HUES6 (cell line): ENCODE measurements at regions not wholly inside any gene's neighbourhood (a gene's known extent, or its start where the extent isn't known, plus 50 kb on each side); places are given as distances from the start of the nearest gene placed in this dataset.

Source experiments
- H3K27ac ChIP-seq: 2 replicates; pipeline ENCODE4 v1.7.0; 2013; ENCODE audit warnings: low read depth, mild to moderate bottlenecking, low read length, inconsistent platforms
- H3K27me3 ChIP-seq: 2 replicates; pipeline ENCODE4 v1.6.1; 2013; ENCODE audit warnings: low read length; ENCODE audit not compliant: control insufficient read depth, insufficient read depth
- H3K36me3 ChIP-seq: 2 replicates; pipeline ENCODE4 v1.6.1; 2013; ENCODE audit warnings: low read length; ENCODE audit not compliant: control insufficient read depth, insufficient read depth
- H3K4me1 ChIP-seq: 2 replicates; pipeline ENCODE4 v1.6.1; 2013; ENCODE audit warnings: low read length; ENCODE audit not compliant: control insufficient read depth, insufficient read depth
- H3K4me3 ChIP-seq: 2 replicates; pipeline ENCODE4 v1.5.1; 2013; ENCODE audit warnings: low read depth, low read length
- H3K9ac ChIP-seq: one replicate; pipeline ENCODE4 v1.6.1; 2013; ENCODE audit warnings: mild to moderate bottlenecking, low read length
- H3K9me3 ChIP-seq: 2 replicates; pipeline ENCODE4 v1.6.1; 2013; ENCODE audit warnings: low read depth, low read length; ENCODE audit not compliant: control insufficient read depth, insufficient read depth

DNA sequence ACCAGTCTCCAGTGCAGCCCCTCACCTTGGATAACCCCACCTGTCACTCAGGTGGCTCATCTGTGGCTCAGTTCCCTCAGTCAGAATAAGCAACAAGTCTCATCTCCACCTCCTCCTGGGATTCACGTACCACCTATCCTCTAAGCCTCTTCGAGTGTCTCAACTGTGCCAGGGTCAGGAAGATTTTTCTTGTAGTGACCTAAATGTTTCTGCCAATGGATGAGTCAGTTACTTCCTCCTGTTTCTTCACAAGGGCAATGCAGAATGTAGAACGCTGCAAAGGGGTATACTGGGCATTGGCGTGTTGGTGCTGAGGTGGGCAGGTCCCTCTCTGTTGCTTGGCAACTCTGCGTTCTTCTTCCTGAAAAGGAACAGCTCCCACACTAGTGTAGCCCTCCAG is 213.3 kb upstream of the CXCR4 start:
- Histone ChIP-seq H3K4me3 (no peak overlapping the region), H3K36me3 (no peaks in the 10 kb centered on the region), H3K4me1 (peaks cover 22% of the 10 kb centered on the region), H3K9ac (no peak overlapping the region), H3K9me3 (no peaks in the 10 kb centered on the region), H3K27ac (no peak overlapping the region), H3K27me3 (no peaks in the 10 kb centered on the region)

DNA sequence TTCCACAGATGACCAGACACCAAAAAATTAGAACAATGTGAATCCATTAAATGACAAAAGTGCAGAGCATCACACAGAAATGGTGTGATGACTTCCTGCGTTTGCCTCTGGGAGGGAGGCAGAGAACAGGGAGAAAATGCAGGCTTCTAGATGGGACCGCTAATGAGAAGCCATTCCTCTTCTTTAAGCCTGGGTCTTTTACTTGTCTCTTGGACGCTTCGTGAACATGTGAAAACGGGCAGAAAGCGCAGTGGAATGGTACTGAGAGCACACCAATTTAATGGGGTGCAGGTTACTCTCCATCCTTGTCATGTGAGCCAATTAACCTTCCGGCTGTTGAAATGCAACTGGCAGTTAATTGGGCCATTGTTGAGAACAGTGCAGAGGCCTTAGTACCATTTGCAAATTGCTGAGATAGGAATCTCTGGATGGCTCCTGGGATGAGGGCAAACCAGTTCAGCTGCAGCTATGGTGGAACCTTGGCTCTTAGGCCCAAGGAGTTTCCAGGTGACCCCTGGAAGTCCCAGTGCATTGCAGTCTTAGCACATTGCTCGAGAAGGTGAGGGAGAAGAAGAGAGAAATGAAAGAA is 210.4 kb upstream of the CXCR4 start:
- no peaks in the 10 kb centered on the region for H3K27me3 ChIP-seq
- H3K4me1 ChIP-seq: peaks cover 39% of the 10 kb centered on the region
- no peaks in the 10 kb centered on the region for H3K9me3 ChIP-seq
- peak overlapping the region; percentile 7; the same call in 1 of the 2 replicates for H3K27ac ChIP-seq
- no peak overlapping the region for H3K9ac ChIP-seq
- H3K36me3 ChIP-seq: no peaks in the 10 kb centered on the region
- no peak overlapping the region for H3K4me3 ChIP-seq

DNA sequence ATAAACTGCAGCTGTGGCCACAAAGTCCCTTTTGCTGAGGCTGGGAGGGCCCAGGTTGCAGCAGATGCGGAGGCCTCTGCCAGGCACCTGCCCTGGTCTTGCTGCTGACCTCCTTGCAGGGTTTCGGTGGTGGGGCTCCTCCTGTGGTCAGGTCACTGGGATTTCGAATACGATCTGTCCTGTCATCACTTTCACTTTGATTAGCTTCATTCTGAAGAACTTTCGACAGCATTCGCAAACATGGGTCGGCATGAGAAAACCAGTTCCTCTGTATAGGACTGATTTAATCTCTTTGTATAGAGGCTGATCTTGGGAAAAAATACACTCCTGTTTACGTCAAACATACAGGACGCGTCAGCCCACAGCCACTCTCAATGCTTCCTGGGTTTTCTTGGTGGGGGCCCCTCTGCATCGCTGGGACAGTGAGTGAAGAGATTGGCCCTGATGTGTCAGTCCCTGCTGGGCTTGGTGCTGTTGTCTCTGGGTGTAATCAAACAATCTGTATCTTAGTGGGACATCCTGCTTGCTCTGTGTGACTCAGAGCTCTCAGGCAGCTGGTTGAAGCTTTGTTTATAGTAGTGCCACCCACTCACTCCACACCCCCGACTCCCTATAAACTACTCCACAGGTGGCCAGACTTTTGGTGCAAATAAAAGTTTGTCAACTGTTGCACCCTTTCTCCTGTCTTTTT is 209.4 kb upstream of the CXCR4 start:
- H3K4me1 ChIP-seq: peaks cover 49% of the 10 kb centered on the region
- no peaks in the 10 kb centered on the region for H3K36me3 ChIP-seq
- peak overlapping the region; percentile 14 for H3K9ac ChIP-seq
- no peak overlapping the region for H3K27ac ChIP-seq
- no peak overlapping the region for H3K4me3 ChIP-seq
- no peaks in the 10 kb centered on the region for H3K9me3 ChIP-seq
- no peaks in the 10 kb centered on the region for H3K27me3 ChIP-seq

DNA sequence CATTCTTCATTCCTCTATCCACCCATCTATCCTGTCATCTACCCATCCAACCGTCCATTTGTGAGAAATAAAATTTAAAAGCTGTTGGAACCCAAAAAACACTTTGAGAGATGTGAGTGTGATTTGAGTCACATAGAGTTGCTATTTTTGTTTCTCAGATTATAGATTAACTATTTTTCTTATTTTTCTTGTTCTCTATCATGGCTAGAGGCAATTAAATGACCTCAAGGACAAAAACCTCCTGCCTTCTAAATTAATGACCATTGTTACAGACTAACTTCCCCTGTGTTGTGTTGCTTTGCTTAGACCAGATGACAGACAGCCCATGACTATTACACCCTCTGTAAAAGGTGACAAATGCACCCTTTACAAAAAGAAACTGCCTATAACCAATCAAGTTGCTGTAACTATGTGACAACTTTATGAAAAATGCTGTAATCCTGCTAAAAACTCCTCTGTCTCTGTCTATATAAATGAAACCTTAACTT is 207.9 kb upstream of the CXCR4 start:
- H3K9me3 ChIP-seq: no peaks in the 10 kb centered on the region
- H3K4me1 ChIP-seq: peaks cover 49% of the 10 kb centered on the region
- H3K36me3 ChIP-seq: no peaks in the 10 kb centered on the region
- H3K9ac ChIP-seq: no peak overlapping the region
- H3K27me3 ChIP-seq: no peaks in the 10 kb centered on the region
- no peak overlapping the region for H3K4me3 ChIP-seq
- no peak overlapping the region for H3K27ac ChIP-seq

DNA sequence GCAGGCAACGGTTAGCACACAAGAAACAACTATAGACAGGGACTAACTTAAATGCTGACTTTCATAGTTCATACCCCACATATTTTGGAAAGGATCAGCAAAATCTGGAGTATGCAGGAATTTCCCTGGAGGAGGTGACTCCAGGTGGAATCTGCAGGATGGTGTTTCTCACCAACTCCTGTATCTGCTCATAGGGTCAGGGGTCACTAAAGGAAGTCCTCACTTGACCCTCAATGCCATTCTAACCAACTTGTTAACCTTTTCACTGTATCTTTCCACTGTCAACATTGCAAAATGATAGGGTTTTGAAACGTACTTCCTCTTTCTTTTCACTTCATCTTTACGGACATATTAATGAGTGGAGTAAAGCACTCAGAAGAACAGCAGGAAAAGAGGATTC is 207.0 kb upstream of the CXCR4 start:
- Histone ChIP-seq H3K4me1 (peaks cover 53% of the 10 kb centered on the region), H3K36me3 (no peaks in the 10 kb centered on the region), H3K4me3 (no peak overlapping the region), H3K27ac (no peak overlapping the region), H3K9ac (no peak overlapping the region), H3K27me3 (no peaks in the 10 kb centered on the region), H3K9me3 (no peaks in the 10 kb centered on the region)

- no peaks in the 10 kb centered on the region for H3K36me3 ChIP-seq
- H3K4me1 ChIP-seq: peaks cover 64% of the 10 kb centered on the region
- H3K27me3 ChIP-seq: no peaks in the 10 kb centered on the region
- H3K4me3 ChIP-seq: no peak overlapping the region
- no peak overlapping the region for H3K27ac ChIP-seq
- H3K9ac ChIP-seq: no peak overlapping the region
- H3K9me3 ChIP-seq: no peaks in the 10 kb centered on the region
Observed at GRCh38 chr2:136323935-136324334, 206.0 kb upstream of the CXCR4 start.

- Histone ChIP-seq H3K4me1 (peaks cover 57% of the 10 kb centered on the region), H3K27ac (no peak overlapping the region), H3K4me3 (no peak overlapping the region)
Observed at GRCh38 chr2:136323195-136323594, 205.2 kb upstream of the CXCR4 start.

GRCh38 chr2:136322428-136322827 is 204.5 kb upstream of the CXCR4 start:
- Histone ChIP-seq H3K4me3 (no peak overlapping the region), H3K27me3 (no peaks in the 10 kb centered on the region), H3K9ac (no peak overlapping the region), H3K36me3 (no peaks in the 10 kb centered on the region), H3K27ac (no peak overlapping the region), H3K4me1 (peaks cover 49% of the 10 kb centered on the region), H3K9me3 (no peaks in the 10 kb centered on the region)

More at GRCh38 chr2:136323195-136323594, 205.2 kb upstream of the CXCR4 start:
- no peaks in the 10 kb centered on the region for H3K9me3 ChIP-seq
- no peaks in the 10 kb centered on the region for H3K27me3 ChIP-seq
- H3K36me3 ChIP-seq: no peaks in the 10 kb centered on the region
- H3K9ac ChIP-seq: no peak overlapping the region

- Histone ChIP-seq H3K9me3 (no peaks in the 10 kb centered on the region), H3K4me3 (no peak overlapping the region), H3K27me3 (no peaks in the 10 kb centered on the region), H3K27ac (no peak overlapping the region), H3K9ac (no peak overlapping the region), H3K36me3 (no peaks in the 10 kb centered on the region), H3K4me1 (peaks cover 36% of the 10 kb centered on the region)
Observed at GRCh38 chr2:136319651-136320050, 201.7 kb upstream of the CXCR4 start.

DNA sequence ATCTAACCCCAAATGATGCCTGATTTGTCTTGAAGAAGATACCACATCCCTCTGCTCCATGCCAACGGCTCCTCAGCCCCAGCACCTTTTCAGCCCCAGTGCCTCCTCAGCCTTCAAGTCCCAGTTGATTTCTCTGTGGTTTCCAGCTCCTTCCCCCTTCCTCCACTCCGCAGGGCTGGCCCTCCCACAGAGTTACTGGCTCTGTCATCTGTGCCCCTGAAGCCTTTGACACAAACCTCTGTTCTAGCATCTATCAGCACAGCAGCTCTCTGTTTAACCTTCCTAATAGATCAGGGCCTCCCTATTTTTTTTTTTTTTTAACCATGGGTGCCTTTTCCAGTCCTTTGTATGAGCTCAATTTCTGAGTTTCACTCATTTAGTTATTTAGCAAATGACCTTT is 201.3 kb upstream of the CXCR4 start:
- H3K4me3 ChIP-seq: no peak overlapping the region
- H3K27ac ChIP-seq: no peak overlapping the region
- peaks cover 32% of the 10 kb centered on the region for H3K4me1 ChIP-seq
- no peaks in the 10 kb centered on the region for H3K27me3 ChIP-seq
- H3K36me3 ChIP-seq: no peaks in the 10 kb centered on the region
- no peaks in the 10 kb centered on the region for H3K9me3 ChIP-seq
- no peak overlapping the region for H3K9ac ChIP-seq

DNA sequence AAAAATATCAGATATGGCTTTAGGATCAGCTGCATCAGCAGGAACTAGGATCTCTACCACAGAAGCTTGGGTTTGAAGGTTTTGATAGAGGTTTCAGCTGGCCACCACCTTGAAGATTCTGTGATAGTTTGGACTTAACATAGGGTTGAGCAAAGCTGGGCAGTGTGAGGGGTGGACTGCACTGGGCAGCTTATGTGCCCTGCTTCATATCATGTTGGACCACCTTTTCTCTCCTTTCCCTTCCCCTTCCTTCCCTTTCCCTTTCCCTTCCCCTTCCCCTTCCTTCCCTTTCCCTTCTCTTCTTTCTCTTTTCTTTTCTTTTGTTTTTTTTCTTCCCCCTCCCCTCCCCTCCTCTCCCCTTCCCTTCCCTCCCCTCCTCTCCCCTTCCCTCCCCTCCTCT is 196.3 kb upstream of the CXCR4 start:
- H3K9me3 ChIP-seq: no peaks in the 10 kb centered on the region
- no peak overlapping the region for H3K27ac ChIP-seq
- no peaks in the 10 kb centered on the region for H3K36me3 ChIP-seq
- no peak overlapping the region for H3K4me3 ChIP-seq
- no peaks in the 10 kb centered on the region for H3K27me3 ChIP-seq
- no peak overlapping the region for H3K9ac ChIP-seq
- peaks cover 3% of the 10 kb centered on the region; the same call in 1 of the 2 replicates for H3K4me1 ChIP-seq
